HEK293 (cell line): ENCODE measurements at regions not wholly inside any gene's neighbourhood (a gene's known extent, or its start where the extent isn't known, plus 50 kb on each side); places are given as distances from the start of the nearest gene placed in this dataset.
A peak's percentile ranks its signal among the peaks of the same experiment; 100 is the strongest.

Experiments
- CTCF ChIA-PET: fragments of 350-600 bp; formaldehyde crosslinking; extraction: SDS; loops from one replicate; lab custom pipeline; 2021; ENCODE audit warnings: antibody characterized with exemption; lab: Yijun Ruan, JAX
- POLR2A ChIA-PET: fragments of 300-600 bp; formaldehyde crosslinking; extraction: SDS; loops from one replicate; lab custom pipeline; 2020; ENCODE audit warnings: antibody characterized with exemption, inconsistent platforms; lab: Yijun Ruan, JAX
- H3K27ac ChIP-seq: fragments of 200-500 bp; sonication (Bioruptor generic); 2 replicates; pipeline ENCODE4 v1.5.1; 2014; ENCODE audit warnings: low read depth, low read length, control low read depth, inconsistent platforms; ENCODE audit errors: extremely low read depth
- H3K36me3 ChIP-seq, 2 experiments: fragments of 200-500 bp in 1 of 2; sonication (Bioruptor generic) in 1 of 2; 1 replicate in 1 of 2; 2 replicates in 1 of 2; pipeline ENCODE4 v1.5.1; 2014 to 2017; ENCODE audit warnings: inconsistent platforms in 2 of 2, low read length in 2 of 2; ENCODE audit not compliant: control insufficient read depth in 2 of 2, insufficient read depth in 1 of 2
- H3K4me1 ChIP-seq: fragments of 200-500 bp; sonication (Bioruptor generic); 2 replicates; pipeline ENCODE4 v1.5.1; 2014; ENCODE audit warnings: mild to moderate bottlenecking, low read length, inconsistent platforms; ENCODE audit not compliant: control insufficient read depth, insufficient read depth
- H3K4me3 ChIP-seq: 2 replicates; pipeline ENCODE4 v1.5.1; 2011; ENCODE audit warnings: low read depth, mild to moderate bottlenecking, control low read depth, low read length, moderate library complexity
- H3K9me3 ChIP-seq: fragments of 200-500 bp; sonication (Bioruptor generic); 2 replicates; pipeline ENCODE4 v1.5.1; 2014; ENCODE audit warnings: low read depth, low read length, inconsistent platforms; ENCODE audit not compliant: control insufficient read depth, insufficient read depth
- GLIS2 ChIP-seq: fragments of 450-650 bp; formaldehyde crosslinking; IDR thresholded peaks from 2 replicates; pipeline ENCODE4 v1.5.1; 2016; ENCODE audit warnings: missing biosample characterization, missing genetic modification characterization
- KLF7 ChIP-seq: fragments of 450-650 bp; formaldehyde crosslinking; IDR thresholded peaks from 2 replicates; pipeline ENCODE4 v1.5.1; 2016; ENCODE audit warnings: missing biosample characterization, missing genetic modification characterization, borderline replicate concordance
- MYNN ChIP-seq: fragments of 450-650 bp; formaldehyde crosslinking; IDR thresholded peaks from 2 replicates; pipeline ENCODE4 v1.5.1; 2016; ENCODE audit warnings: missing biosample characterization, missing genetic modification characterization, borderline replicate concordance
- ZNF146 ChIP-seq: fragments of 450-650 bp; formaldehyde crosslinking; IDR thresholded peaks from 2 replicates; pipeline ENCODE4 v1.5.1; 2016; ENCODE audit warnings: missing biosample characterization, missing genetic modification characterization
- ZNF16 ChIP-seq: fragments of 450-650 bp; formaldehyde crosslinking; IDR thresholded peaks from 2 replicates; pipeline ENCODE4 v1.5.1; 2016; ENCODE audit warnings: low read depth, missing biosample characterization, missing genetic modification characterization
- ZNF2 ChIP-seq: fragments of 450-650 bp; formaldehyde crosslinking; IDR thresholded peaks from 2 replicates; pipeline ENCODE4 v1.5.1; 2016; ENCODE audit warnings: missing biosample characterization, missing genetic modification characterization
- ZNF248 ChIP-seq: fragments of 450-650 bp; formaldehyde crosslinking; IDR thresholded peaks from 2 replicates; pipeline ENCODE4 v1.5.1; 2017; ENCODE audit warnings: missing biosample characterization, missing genetic modification characterization
- ZNF266 ChIP-seq: fragments of 450-650 bp; formaldehyde crosslinking; IDR thresholded peaks from 2 replicates; pipeline ENCODE4 v1.5.1; 2016; ENCODE audit warnings: missing biosample characterization, missing genetic modification characterization, low read depth
- ZNF274 ChIP-seq, 2 experiments: fragments of 200-500 bp in 1 of 2; fragments of 450-650 bp in 1 of 2; sonication (Bioruptor generic) in 1 of 2; formaldehyde crosslinking in 1 of 2; IDR thresholded peaks; 2 replicates each; pipeline versions ENCODE4 v1.5.1 to v1.6.1; 2014 to 2016; ENCODE audit warnings: borderline replicate concordance in 1 of 2, inconsistent platforms in 1 of 2, low read length in 1 of 2, missing biosample characterization in 1 of 2, missing genetic modification characterization in 1 of 2
- ZNF335 ChIP-seq: fragments of 450-650 bp; formaldehyde crosslinking; conservative IDR thresholded peaks from 2 replicates; pipeline ENCODE4 v1.5.1; 2016; ENCODE audit warnings: missing biosample characterization, missing genetic modification characterization
- ZNF341 ChIP-seq: fragments of 450-650 bp; formaldehyde crosslinking; IDR thresholded peaks from 2 replicates; pipeline ENCODE4; 2016; ENCODE audit warnings: low read depth, missing biosample characterization, missing genetic modification characterization
- ZNF394 ChIP-seq: fragments of 450-650 bp; formaldehyde crosslinking; IDR thresholded peaks from 2 replicates; pipeline ENCODE4 v1.5.1; 2016; ENCODE audit warnings: missing biosample characterization, missing genetic modification characterization, mild to moderate bottlenecking, moderate library complexity, borderline replicate concordance
- ZNF426 ChIP-seq: fragments of 450-650 bp; formaldehyde crosslinking; IDR thresholded peaks from 2 replicates; pipeline ENCODE4 v1.5.1; 2017; ENCODE audit warnings: missing biosample characterization, missing genetic modification characterization, mild to moderate bottlenecking, inconsistent platforms, moderate library complexity
- ZNF433 ChIP-seq: fragments of 450-650 bp; formaldehyde crosslinking; IDR thresholded peaks from 2 replicates; pipeline ENCODE4 v1.5.1; 2016; ENCODE audit warnings: missing biosample characterization, missing genetic modification characterization, low read depth
- ZNF555 ChIP-seq: fragments of 450-650 bp; formaldehyde crosslinking; conservative IDR thresholded peaks from 2 replicates; pipeline ENCODE4 v1.5.1; 2017; ENCODE audit warnings: missing biosample characterization, mild to moderate bottlenecking, missing genetic modification characterization, inconsistent platforms
- ZNF623 ChIP-seq: fragments of 450-650 bp; formaldehyde crosslinking; IDR thresholded peaks from 2 replicates; pipeline ENCODE4 v1.5.1; 2016; ENCODE audit warnings: missing biosample characterization, missing genetic modification characterization
- ZNF658 ChIP-seq: fragments of 450-650 bp; formaldehyde crosslinking; IDR thresholded peaks from 2 replicates; pipeline ENCODE4; 2016; ENCODE audit warnings: missing biosample characterization, missing genetic modification characterization
- TF ChIP-seq, protein P1 (sequence below): fragments of 450-650 bp; formaldehyde crosslinking; IDR thresholded peaks from 2 replicates; pipeline ENCODE4 v1.5.1; 2017; ENCODE audit warnings: missing biosample characterization, missing genetic modification characterization
- TF ChIP-seq, protein P2 (sequence below): fragments of 450-650 bp; formaldehyde crosslinking; conservative IDR thresholded peaks from 2 replicates; pipeline ENCODE4 v1.5.1; 2016; ENCODE audit warnings: low read depth, missing biosample characterization, missing genetic modification characterization
- TF ChIP-seq, protein P3 (sequence below): fragments of 450-650 bp; formaldehyde crosslinking; conservative IDR thresholded peaks from 2 replicates; pipeline ENCODE4 v1.5.1; 2016; ENCODE audit warnings: low read depth, missing biosample characterization, missing genetic modification characterization

DNA sequence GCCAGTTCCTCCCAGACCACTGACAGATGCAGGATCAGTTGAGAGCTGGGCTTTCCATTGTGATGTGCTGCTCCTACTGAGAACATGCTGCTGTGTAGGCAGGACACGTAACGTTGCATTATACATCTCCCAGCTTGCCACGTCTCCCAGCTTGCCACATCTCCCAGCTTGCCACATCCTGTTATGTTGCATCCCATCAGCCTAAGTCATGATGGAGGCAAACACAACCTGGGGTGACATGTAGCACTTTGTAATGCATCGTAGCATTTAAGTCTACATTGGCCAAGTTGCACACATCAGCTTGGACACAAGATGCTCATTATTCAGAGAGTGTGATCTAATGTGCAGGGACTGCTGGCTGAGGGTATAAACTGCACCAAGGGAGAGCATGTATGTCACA lies 73.3 kb upstream of the CHCHD3 start:
- H3K9me3 ChIP-seq: no peaks in the 10 kb centered on the region
- TF ChIP-seq ZNF341 (tag by site-specific recombination): no peak
- TF ChIP-seq ZNF2 (tag by site-specific recombination): no peak
- TF ChIP-seq ZNF248 (tag by site-specific recombination): no peak
- no peak for TF ChIP-seq MYNN (tag by site-specific recombination)
- TF ChIP-seq KLF7: no peak
- TF ChIP-seq, protein P1, sequence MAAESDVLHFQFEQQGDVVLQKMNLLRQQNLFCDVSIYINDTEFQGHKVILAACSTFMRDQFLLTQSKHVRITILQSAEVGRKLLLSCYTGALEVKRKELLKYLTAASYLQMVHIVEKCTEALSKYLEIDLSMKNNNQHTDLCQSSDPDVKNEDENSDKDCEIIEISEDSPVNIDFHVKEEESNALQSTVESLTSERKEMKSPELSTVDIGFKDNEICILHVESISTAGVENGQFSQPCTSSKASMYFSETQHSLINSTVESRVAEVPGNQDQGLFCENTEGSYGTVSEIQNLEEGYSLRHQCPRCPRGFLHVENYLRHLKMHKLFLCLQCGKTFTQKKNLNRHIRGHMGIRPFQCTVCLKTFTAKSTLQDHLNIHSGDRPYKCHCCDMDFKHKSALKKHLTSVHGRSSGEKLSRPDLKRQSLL (tag by site-specific recombination): no peak
- TF ChIP-seq, all 188 proteins: peak for 0
- ChIA-PET CTCF (interaction anchor here (0.6 kb wide), 1 partner anchor 455 kb away, joined by 3 read pairs; no protein-coding TSS in a partner anchor), POLR2A (no interaction called here)
- Histone ChIP-seq H3K27ac (no peak overlapping the region), H3K4me3 (no peak overlapping the region), H3K36me3 (no peaks in the 10 kb centered on the region), H3K4me1 (no peaks in the 10 kb centered on the region)

DNA sequence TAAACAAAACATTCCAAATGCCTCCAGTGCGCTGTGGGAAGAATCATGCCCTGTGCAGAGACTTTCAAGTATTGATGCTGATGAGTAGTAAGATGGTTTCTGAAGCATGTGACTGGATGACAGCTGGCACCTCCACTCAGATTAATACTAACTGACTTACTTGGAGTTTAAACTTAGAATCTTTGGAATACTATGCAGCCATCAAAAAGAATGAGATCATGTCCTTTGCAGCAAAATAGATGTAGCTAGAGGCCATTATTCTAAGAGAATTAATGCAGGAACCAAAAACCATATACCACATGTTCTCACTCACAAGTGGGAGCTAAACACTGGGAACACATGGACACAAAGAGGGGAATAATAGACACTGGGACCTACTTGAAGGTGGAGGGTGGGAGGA lies 73.8 kb upstream of the CHCHD3 start:
- POLR2A ChIA-PET: no interaction called here
- no peaks in the 10 kb centered on the region for H3K9me3 ChIP-seq
- H3K27ac ChIP-seq: no peak overlapping the region
- TF ChIP-seq ZNF658 (tag by site-specific recombination): no peak
- peak; percentile 79 for TF ChIP-seq ZNF146 (tag by site-specific recombination)
- H3K4me1 ChIP-seq: no peaks in the 10 kb centered on the region
- CTCF ChIA-PET: no interaction called here
- no peak overlapping the region for H3K4me3 ChIP-seq
- H3K36me3 ChIP-seq: no peaks in the 10 kb centered on the region

DNA sequence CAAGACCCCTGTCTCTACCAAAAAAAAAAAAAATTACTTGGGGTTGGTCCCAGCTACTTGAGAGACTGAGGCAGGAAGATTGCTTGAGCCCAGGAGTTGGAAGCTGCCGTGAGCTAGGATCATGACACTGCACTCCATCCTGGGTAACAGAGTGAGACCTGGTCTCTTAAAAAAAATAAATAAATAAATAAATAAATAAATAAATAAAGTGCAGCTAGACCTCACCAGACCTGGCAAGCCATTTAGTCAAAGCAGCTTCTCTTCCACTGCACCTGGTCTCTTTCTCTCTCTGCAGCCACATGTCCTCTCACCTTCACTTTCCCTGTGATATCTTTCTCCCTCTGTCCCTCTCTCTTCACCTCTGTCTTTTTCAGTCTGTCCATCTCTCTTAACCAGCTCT lies 75.2 kb upstream of the CHCHD3 start:
- ChIA-PET CTCF (interaction anchor here (0.7 to 0.9 kb wide), 4 partner anchors 9 to 1501 kb away, joined by 3 to 6 read pairs (median 4); no protein-coding TSS in a partner anchor), POLR2A (no interaction called here)
- Histone ChIP-seq H3K36me3 (no peaks in the 10 kb centered on the region), H3K4me1 (no peaks in the 10 kb centered on the region), H3K9me3 (no peaks in the 10 kb centered on the region), H3K27ac (no peak overlapping the region), H3K4me3 (no peak overlapping the region)
- TF ChIP-seq ZNF266 (tag by site-specific recombination) (no peak), ZNF335 (tag by site-specific recombination) (no peak), ZNF555 (tag by site-specific recombination) (peak; percentile 25; the same call in 1 of the 2 replicates), ZNF433 (tag by site-specific recombination) (no peak), ZNF426 (tag by site-specific recombination) (peak; percentile 38), GLIS2 (tag by site-specific recombination) (no peak), ZNF623 (tag by site-specific recombination) (peak; percentile 25; the same call in 1 of the 2 replicates), ZNF394 (tag by site-specific recombination) (peak; percentile 60; the same call in 1 of the 2 replicates), ZNF274 (IDR thresholded peaks at IDR 0.05; ENCODE audit: low read length) (no peak), ZNF274 (tag by site-specific recombination; IDR thresholded peaks at IDR 0.05; ENCODE audit: borderline replicate concordance) (no peak), ZNF16 (tag by site-specific recombination) (no peak)
- TF ChIP-seq, protein P2, sequence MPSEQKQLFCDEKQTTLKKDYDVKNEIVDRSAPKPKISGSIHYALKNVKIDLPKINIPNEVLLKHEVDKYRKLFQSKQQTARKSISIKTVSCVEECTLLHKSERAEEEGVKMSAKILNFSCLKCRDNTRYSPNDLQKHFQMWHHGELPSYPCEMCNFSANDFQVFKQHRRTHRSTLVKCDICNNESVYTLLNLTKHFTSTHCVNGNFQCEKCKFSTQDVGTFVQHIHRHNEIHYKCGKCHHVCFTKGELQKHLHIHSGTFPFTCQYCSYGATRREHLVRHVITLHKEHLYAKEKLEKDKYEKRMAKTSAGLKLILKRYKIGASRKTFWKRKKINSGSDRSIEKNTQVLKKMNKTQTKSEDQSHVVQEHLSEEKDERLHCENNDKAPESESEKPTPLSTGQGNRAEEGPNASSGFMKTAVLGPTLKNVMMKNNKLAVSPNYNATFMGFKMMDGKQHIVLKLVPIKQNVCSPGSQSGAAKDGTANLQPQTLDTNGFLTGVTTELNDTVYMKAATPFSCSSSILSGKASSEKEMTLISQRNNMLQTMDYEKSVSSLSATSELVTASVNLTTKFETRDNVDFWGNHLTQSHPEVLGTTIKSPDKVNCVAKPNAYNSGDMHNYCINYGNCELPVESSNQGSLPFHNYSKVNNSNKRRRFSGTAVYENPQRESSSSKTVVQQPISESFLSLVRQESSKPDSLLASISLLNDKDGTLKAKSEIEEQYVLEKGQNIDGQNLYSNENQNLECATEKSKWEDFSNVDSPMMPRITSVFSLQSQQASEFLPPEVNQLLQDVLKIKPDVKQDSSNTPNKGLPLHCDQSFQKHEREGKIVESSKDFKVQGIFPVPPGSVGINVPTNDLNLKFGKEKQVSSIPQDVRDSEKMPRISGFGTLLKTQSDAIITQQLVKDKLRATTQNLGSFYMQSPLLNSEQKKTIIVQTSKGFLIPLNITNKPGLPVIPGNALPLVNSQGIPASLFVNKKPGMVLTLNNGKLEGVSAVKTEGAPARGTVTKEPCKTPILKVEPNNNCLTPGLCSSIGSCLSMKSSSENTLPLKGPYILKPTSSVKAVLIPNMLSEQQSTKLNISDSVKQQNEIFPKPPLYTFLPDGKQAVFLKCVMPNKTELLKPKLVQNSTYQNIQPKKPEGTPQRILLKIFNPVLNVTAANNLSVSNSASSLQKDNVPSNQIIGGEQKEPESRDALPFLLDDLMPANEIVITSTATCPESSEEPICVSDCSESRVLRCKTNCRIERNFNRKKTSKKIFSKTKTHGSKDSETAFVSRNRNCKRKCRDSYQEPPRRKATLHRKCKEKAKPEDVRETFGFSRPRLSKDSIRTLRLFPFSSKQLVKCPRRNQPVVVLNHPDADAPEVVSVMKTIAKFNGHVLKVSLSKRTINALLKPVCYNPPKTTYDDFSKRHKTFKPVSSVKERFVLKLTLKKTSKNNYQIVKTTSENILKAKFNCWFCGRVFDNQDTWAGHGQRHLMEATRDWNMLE (tag by site-specific recombination): peak; percentile 52; the same call in 1 of the 2 replicates
- TF ChIP-seq, protein P3, sequence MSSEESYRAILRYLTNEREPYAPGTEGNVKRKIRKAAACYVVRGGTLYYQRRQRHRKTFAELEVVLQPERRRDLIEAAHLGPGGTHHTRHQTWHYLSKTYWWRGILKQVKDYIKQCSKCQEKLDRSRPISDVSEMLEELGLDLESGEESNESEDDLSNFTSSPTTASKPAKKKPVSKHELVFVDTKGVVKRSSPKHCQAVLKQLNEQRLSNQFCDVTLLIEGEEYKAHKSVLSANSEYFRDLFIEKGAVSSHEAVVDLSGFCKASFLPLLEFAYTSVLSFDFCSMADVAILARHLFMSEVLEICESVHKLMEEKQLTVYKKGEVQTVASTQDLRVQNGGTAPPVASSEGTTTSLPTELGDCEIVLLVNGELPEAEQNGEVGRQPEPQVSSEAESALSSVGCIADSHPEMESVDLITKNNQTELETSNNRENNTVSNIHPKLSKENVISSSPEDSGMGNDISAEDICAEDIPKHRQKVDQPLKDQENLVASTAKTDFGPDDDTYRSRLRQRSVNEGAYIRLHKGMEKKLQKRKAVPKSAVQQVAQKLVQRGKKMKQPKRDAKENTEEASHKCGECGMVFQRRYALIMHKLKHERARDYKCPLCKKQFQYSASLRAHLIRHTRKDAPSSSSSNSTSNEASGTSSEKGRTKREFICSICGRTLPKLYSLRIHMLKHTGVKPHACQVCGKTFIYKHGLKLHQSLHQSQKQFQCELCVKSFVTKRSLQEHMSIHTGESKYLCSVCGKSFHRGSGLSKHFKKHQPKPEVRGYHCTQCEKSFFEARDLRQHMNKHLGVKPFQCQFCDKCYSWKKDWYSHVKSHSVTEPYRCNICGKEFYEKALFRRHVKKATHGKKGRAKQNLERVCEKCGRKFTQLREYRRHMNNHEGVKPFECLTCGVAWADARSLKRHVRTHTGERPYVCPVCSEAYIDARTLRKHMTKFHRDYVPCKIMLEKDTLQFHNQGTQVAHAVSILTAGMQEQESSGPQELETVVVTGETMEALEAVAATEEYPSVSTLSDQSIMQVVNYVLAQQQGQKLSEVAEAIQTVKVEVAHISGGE (tag by site-specific recombination): peak; percentile 39; the same call in 1 of the 2 replicates
